ENCODE measurements at regions not wholly inside any gene's neighbourhood (a gene's known extent, or its start where the extent isn't known, plus 50 kb on each side); places are given as distances from the start of the nearest gene placed in this dataset.
"Not testable (repeated sequence)": the region's sequence is repeated elsewhere in the genome, so short reads cannot be mapped to it uniquely, and the experiment has no call there.

- no peak overlapping the region for H3K4me3 Mint-ChIP-seq
- ATAC-seq, result no peak
- H3K36me3 Mint-ChIP-seq (ENCODE audit: low read depth), result no peaks in the 10 kb centered on the region
Measured at GRCh38 chr14:44412858-44413569, 94.1 kb downstream of the FSCB start.

GRCh38 chr14:44405011-44405486 lies 102.0 kb downstream of the FSCB start:
- no peak for ATAC-seq
- no peaks in the 10 kb centered on the region for H3K4me1 Mint-ChIP-seq

More at GRCh38 chr14:44412858-44413569, 94.1 kb downstream of the FSCB start:
- Mint-ChIP-seq H3K9me3 (peaks cover 7% of the 10 kb centered on the region), H3K27ac (no peak overlapping the region), H3K27me3 (no peaks in the 10 kb centered on the region), H3K4me1 (no peaks in the 10 kb centered on the region)
- DNase-seq, result no peak

GRCh38 chr14:44404599-44404998 lies 102.5 kb downstream of the FSCB start:
- no peak for ATAC-seq
- Mint-ChIP-seq H3K4me3 (no peak overlapping the region), H3K27me3 (no peaks in the 10 kb centered on the region), H3K9me3 (peaks cover 6% of the 10 kb centered on the region), H3K27ac (no peak overlapping the region), H3K4me1 (no peaks in the 10 kb centered on the region), H3K36me3 (ENCODE audit: low read depth) (no peaks in the 10 kb centered on the region)
- no peak for DNase-seq

More at GRCh38 chr14:44405011-44405486, 102.0 kb downstream of the FSCB start:
- Mint-ChIP-seq H3K36me3 (ENCODE audit: low read depth) (no peaks in the 10 kb centered on the region), H3K27ac (no peak overlapping the region), H3K27me3 (no peaks in the 10 kb centered on the region), H3K4me3 (no peak overlapping the region), H3K9me3 (peaks cover 2% of the 10 kb centered on the region)
- DNase-seq, result no peak

GRCh38 chr14:44404036-44404435 lies 103.0 kb downstream of the FSCB start:
- H3K36me3 Mint-ChIP-seq (ENCODE audit: low read depth), result no peaks in the 10 kb centered on the region
- no peak overlapping the region for H3K4me3 Mint-ChIP-seq
- H3K27me3 Mint-ChIP-seq, result no peaks in the 10 kb centered on the region
- H3K4me1 Mint-ChIP-seq, result no peaks in the 10 kb centered on the region
- ATAC-seq (no peak), DNase-seq (no peak)
- H3K9me3 Mint-ChIP-seq, result peaks cover 6% of the 10 kb centered on the region
- H3K27ac Mint-ChIP-seq, result no peak overlapping the region

- DNase-seq (no peak), ATAC-seq (no peak)
- Mint-ChIP-seq H3K36me3 (ENCODE audit: low read depth) (no peaks in the 10 kb centered on the region), H3K9me3 (peaks cover 6% of the 10 kb centered on the region), H3K4me1 (no peaks in the 10 kb centered on the region), H3K27me3 (no peaks in the 10 kb centered on the region), H3K4me3 (no peak overlapping the region), H3K27ac (no peak overlapping the region)
Measured at GRCh38 chr14:44403193-44403592, 103.9 kb downstream of the FSCB start.

GRCh38 chr14:44396226-44396625 lies 110.9 kb downstream of the FSCB start:
- Mint-ChIP-seq H3K4me1 (no peaks in the 10 kb centered on the region), H3K27me3 (peaks cover 2% of the 10 kb centered on the region), H3K27ac (no peak overlapping the region), H3K4me3 (no peak overlapping the region), H3K9me3 (peaks cover 6% of the 10 kb centered on the region), H3K36me3 (ENCODE audit: low read depth) (no peaks in the 10 kb centered on the region)
- ATAC-seq (no peak), DNase-seq (no peak)

- DNase-seq (no peak), ATAC-seq (no peak)
- Mint-ChIP-seq H3K36me3 (ENCODE audit: low read depth) (no peaks in the 10 kb centered on the region), H3K4me3 (no peak overlapping the region), H3K4me1 (no peaks in the 10 kb centered on the region), H3K9me3 (no peaks in the 10 kb centered on the region), H3K27ac (no peak overlapping the region), H3K27me3 (peaks cover 2% of the 10 kb centered on the region)
Measured at GRCh38 chr14:44392984-44393383, 114.1 kb downstream of the FSCB start.

- DNase-seq (no peak), ATAC-seq (no peak)
- no peaks in the 10 kb centered on the region for H3K36me3 Mint-ChIP-seq (ENCODE audit: low read depth)
- H3K4me3 Mint-ChIP-seq, result no peak overlapping the region
- no peaks in the 10 kb centered on the region for H3K9me3 Mint-ChIP-seq
- H3K4me1 Mint-ChIP-seq, result no peaks in the 10 kb centered on the region
- H3K27ac Mint-ChIP-seq, result no peak overlapping the region
- H3K27me3 Mint-ChIP-seq, result no peaks in the 10 kb centered on the region
Measured at GRCh38 chr14:44388306-44388705, 118.8 kb downstream of the FSCB start.

GRCh38 chr14:44385906-44386305 lies 121.2 kb downstream of the FSCB start:
- Mint-ChIP-seq H3K27me3 (no peaks in the 10 kb centered on the region), H3K9me3 (no peaks in the 10 kb centered on the region), H3K4me3 (no peak overlapping the region), H3K36me3 (ENCODE audit: low read depth) (no peaks in the 10 kb centered on the region), H3K4me1 (no peaks in the 10 kb centered on the region), H3K27ac (no peak overlapping the region)
- DNase-seq, result no peak
- no peak for ATAC-seq

GRCh38 chr14:44385296-44385695 lies 121.8 kb downstream of the FSCB start:
- DNase-seq; H3K9me3 Mint-ChIP-seq; H3K27me3 Mint-ChIP-seq; H3K36me3 Mint-ChIP-seq (ENCODE audit: low read depth); H3K4me1 Mint-ChIP-seq; ATAC-seq; H3K4me3 Mint-ChIP-seq; H3K27ac Mint-ChIP-seq: not testable (repeated sequence)

GRCh38 chr14:44384601-44385293 lies 122.3 kb downstream of the FSCB start:
- not testable (repeated sequence) for H3K27ac Mint-ChIP-seq; H3K9me3 Mint-ChIP-seq; ATAC-seq; H3K4me1 Mint-ChIP-seq; H3K27me3 Mint-ChIP-seq; DNase-seq; H3K4me3 Mint-ChIP-seq; H3K36me3 Mint-ChIP-seq (ENCODE audit: low read depth)

- Mint-ChIP-seq H3K27ac (no peak overlapping the region), H3K27me3 (no peaks in the 10 kb centered on the region), H3K36me3 (ENCODE audit: low read depth) (no peaks in the 10 kb centered on the region), H3K4me1 (no peaks in the 10 kb centered on the region), H3K4me3 (no peak overlapping the region), H3K9me3 (no peaks in the 10 kb centered on the region)
- DNase-seq (no peak), ATAC-seq (no peak)
Measured at GRCh38 chr14:44384093-44384492, 123.0 kb downstream of the FSCB start.

- Mint-ChIP-seq H3K27me3 (no peaks in the 10 kb centered on the region), H3K27ac (no peak overlapping the region), H3K9me3 (no peaks in the 10 kb centered on the region), H3K36me3 (ENCODE audit: low read depth) (no peaks in the 10 kb centered on the region), H3K4me1 (no peaks in the 10 kb centered on the region), H3K4me3 (no peak overlapping the region)
- DNase-seq (no peak), ATAC-seq (no peak)
Measured at GRCh38 chr14:44383636-44384035, 123.4 kb downstream of the FSCB start.

GRCh38 chr14:44379292-44379977 lies 127.6 kb downstream of the FSCB start:
- H3K27me3 Mint-ChIP-seq, result no peaks in the 10 kb centered on the region
- H3K36me3 Mint-ChIP-seq (ENCODE audit: low read depth), result no peaks in the 10 kb centered on the region

GRCh38 chr14:44374906-44375305 lies 132.2 kb downstream of the FSCB start:
- H3K9me3 Mint-ChIP-seq, result peaks cover 24% of the 10 kb centered on the region
- no peak for ATAC-seq
- no peak for DNase-seq
- H3K27ac Mint-ChIP-seq, result no peak overlapping the region
- no peak overlapping the region for H3K4me3 Mint-ChIP-seq
- no peaks in the 10 kb centered on the region for H3K27me3 Mint-ChIP-seq
- no peaks in the 10 kb centered on the region for H3K4me1 Mint-ChIP-seq
- no peaks in the 10 kb centered on the region for H3K36me3 Mint-ChIP-seq (ENCODE audit: low read depth)

More at GRCh38 chr14:44379292-44379977, 127.6 kb downstream of the FSCB start:
- no peak overlapping the region for H3K27ac Mint-ChIP-seq
- DNase-seq (no peak), ATAC-seq (no peak)
- no peak overlapping the region for H3K4me3 Mint-ChIP-seq
- H3K9me3 Mint-ChIP-seq, result peaks cover 18% of the 10 kb centered on the region
- no peaks in the 10 kb centered on the region for H3K4me1 Mint-ChIP-seq
